GM23338 (cell line): ENCODE measurements at regions not wholly inside any gene's neighbourhood (a gene's known extent, or its start where the extent isn't known, plus 50 kb on each side); places are given as distances from the start of the nearest gene placed in this dataset.

ENCODE experiments used
- ATAC-seq: fragments of 200-7000 bp; cut with Tn5 transposase; 3 replicates; pipeline ENCODE4 v1.9.1; 2020
- DNase-seq: peaks from one replicate; pipeline ENCODE4 v3.0.0-alpha.2; 2015; ENCODE audit warnings: low spot score
- H2AFZ ChIP-seq: fragments of 200-600 bp; sonication (generic); 2 replicates; pipeline ENCODE4 v1.8.0; 2016; ENCODE audit warnings: antibody characterized with exemption, mild to moderate bottlenecking, moderate library complexity
- H3F3A ChIP-seq: fragments of 200-600 bp; sonication (generic); replicated peaks from 2 replicates; pipeline ENCODE4 v1.8.0; 2017; ENCODE audit warnings: antibody characterized with exemption, mixed run types, low read depth
- H3K27ac ChIP-seq: fragments of 200-600 bp; sonication (generic); 2 replicates; pipeline ENCODE4 v1.6.1; 2016; ENCODE audit warnings: low read depth
- H3K27me3 ChIP-seq: fragments of 200-600 bp; sonication (generic); 2 replicates; pipeline ENCODE4 v1.8.0; 2016; ENCODE audit warnings: mild to moderate bottlenecking, mixed run types, moderate library complexity; ENCODE audit not compliant: insufficient read depth
- H3K36me3 ChIP-seq: fragments of 200-600 bp; sonication (generic); 2 replicates; pipeline ENCODE4 v1.8.0; 2016; ENCODE audit warnings: mild to moderate bottlenecking; ENCODE audit not compliant: insufficient read depth
- H3K4me1 ChIP-seq: fragments of 200-600 bp; sonication (generic); 2 replicates; pipeline ENCODE4 v1.8.0; 2016; ENCODE audit warnings: mild to moderate bottlenecking, moderate library complexity; ENCODE audit not compliant: insufficient read depth
- H3K4me2 ChIP-seq: fragments of 200-600 bp; sonication (generic); 2 replicates; pipeline ENCODE4 v1.7.1; 2017; ENCODE audit warnings: mixed run types
- H3K4me3 ChIP-seq: fragments of 200-600 bp; sonication (generic); 2 replicates; pipeline ENCODE4 v1.6.1; 2016; ENCODE audit warnings: mixed run types
- H3K79me2 ChIP-seq: fragments of 200-600 bp; sonication (generic); replicated peaks from 2 replicates; pipeline ENCODE4 v1.8.0; 2017; ENCODE audit warnings: mild to moderate bottlenecking; ENCODE audit not compliant: insufficient read depth
- H3K9me2 ChIP-seq: fragments of 200-600 bp; sonication (generic); 2 replicates; pipeline ENCODE4 v1.8.0; 2017; ENCODE audit not compliant: insufficient read depth
- H4K20me1 ChIP-seq: fragments of 200-600 bp; sonication (generic); replicated peaks from 2 replicates; pipeline ENCODE4 v1.8.0; 2017; ENCODE audit warnings: mild to moderate bottlenecking; ENCODE audit not compliant: insufficient read depth
- H3K27ac Mint-ChIP-seq: 2 replicates; pipeline ENCODE4 v1.8.0; 2020; ENCODE audit warnings: inconsistent platforms, mild to moderate bottlenecking, moderate library complexity, mixed read lengths
- H3K27me3 Mint-ChIP-seq: 3 replicates; pipeline ENCODE4 v1.8.0; 2022; ENCODE audit warnings: low read depth, mild to moderate bottlenecking, moderate library complexity, mixed read lengths, inconsistent platforms; ENCODE audit not compliant: insufficient read depth, poor library complexity
- H3K36me3 Mint-ChIP-seq: 3 replicates; pipeline ENCODE4 v1.8.0; 2021; ENCODE audit warnings: low read depth, mild to moderate bottlenecking, inconsistent platforms, moderate library complexity, mixed read lengths
- H3K4me1 Mint-ChIP-seq: 3 replicates; pipeline ENCODE4 v1.8.0; 2020; ENCODE audit warnings: mild to moderate bottlenecking, inconsistent platforms, mixed read lengths
- H3K4me3 Mint-ChIP-seq: 3 replicates; pipeline ENCODE4 v1.8.0; 2021; ENCODE audit warnings: moderate library complexity, mild to moderate bottlenecking, inconsistent platforms, mixed read lengths
- H3K9me3 Mint-ChIP-seq: 3 replicates; pipeline ENCODE4 v1.8.0; 2020; ENCODE audit warnings: moderate library complexity, mild to moderate bottlenecking, inconsistent platforms, mixed read lengths
- CREB1 ChIP-seq: fragments of 250-450 bp; sonication (Bioruptor Pico); IDR thresholded peaks from 2 replicates; pipeline ENCODE4 v1.5.0; 2020; ENCODE audit warnings: low read depth, mild to moderate bottlenecking, moderate library complexity
- CTCF ChIP-seq, 2 experiments: fragments of 200-600 bp in 1 of 2; sonication (generic) in 1 of 2; conservative IDR thresholded peaks; 2 replicates each; pipeline versions ENCODE4 v1.5.1 to v1.6.1; 2016 to 2017; ENCODE audit warnings: antibody characterized with exemption in 2 of 2, low read depth in 2 of 2, mild to moderate bottlenecking in 2 of 2, moderate library complexity in 1 of 2
- ETS1 ChIP-seq: IDR thresholded peaks from 2 replicates; pipeline ENCODE4 v1.6.1; 2016; ENCODE audit warnings: antibody characterized with exemption
- EZH2phosphoT487 ChIP-seq: fragments of 200-600 bp; sonication (generic); IDR thresholded peaks from one replicate; pipeline ENCODE4 v1.8.1; 2018; ENCODE audit warnings: antibody characterized with exemption; ENCODE audit not compliant: unreplicated experiment
- JUNB ChIP-seq: IDR thresholded peaks from one replicate; pipeline ENCODE4 v1.6.1; 2016; ENCODE audit warnings: antibody characterized with exemption; ENCODE audit not compliant: unreplicated experiment
- POLR2AphosphoS5 ChIP-seq: IDR thresholded peaks from 2 replicates; pipeline ENCODE4 v1.6.1; 2016; ENCODE audit warnings: antibody characterized with exemption, low read depth
- REST ChIP-seq: IDR thresholded peaks from one replicate; pipeline ENCODE4 v1.6.1; 2018; ENCODE audit warnings: antibody characterized with exemption; ENCODE audit not compliant: unreplicated experiment
- ZNF114 ChIP-seq: fragments of 250-450 bp; sonication (Bioruptor Pico); IDR thresholded peaks from 2 replicates; pipeline ENCODE4 v1.5.0; 2020; ENCODE audit warnings: mild to moderate bottlenecking, moderate library complexity
- ZNF331 ChIP-seq: fragments of 250-450 bp; sonication (Bioruptor Pico); IDR thresholded peaks from 2 replicates; pipeline ENCODE4 v1.5.0; 2020; ENCODE audit warnings: low read depth, mild to moderate bottlenecking, moderate library complexity
- ZNF462 ChIP-seq: fragments of 250-450 bp; sonication (Bioruptor Pico); IDR thresholded peaks from 2 replicates; pipeline ENCODE4 v1.5.0; 2020; ENCODE audit warnings: mild to moderate bottlenecking, moderate library complexity

- TF ChIP-seq ZNF462 (CRISPR knock-in tag) (no peak), CREB1 (no peak), EZH2phosphoT487 (no peak), ZNF331 (CRISPR knock-in tag) (no peak)
These were observed 158.9 kb downstream of the PCTP start (continued) for GRCh38 chr17:55909776-55910175.

GRCh38 chr17:55911186-55911585 lies 160.3 kb downstream of the PCTP start:
- no peak for ATAC-seq
- H3K4me1 ChIP-seq: no peaks in the 10 kb centered on the region
- no peaks in the 10 kb centered on the region for H3K36me3 ChIP-seq
- H3K79me2 ChIP-seq: no peaks in the 10 kb centered on the region
- Mint-ChIP-seq H3K27ac (no peak overlapping the region), H3K9me3 (peaks cover 9% of the 10 kb centered on the region), H3K4me3 (no peak overlapping the region), H3K36me3 (peaks cover 6% of the 10 kb centered on the region; the same call in 1 of the 3 replicates), H3K4me1 (no peaks in the 10 kb centered on the region), H3K27me3 (peaks cover 4% of the 10 kb centered on the region)
- H3F3A ChIP-seq: no peaks in the 10 kb centered on the region
- H3K4me2 ChIP-seq: no peak overlapping the region
- TF ChIP-seq REST: no peak
- no peak for TF ChIP-seq ZNF114 (CRISPR knock-in tag)
- TF ChIP-seq CTCF (conservative IDR thresholded peaks at IDR 0.05; ENCODE audit: low read depth in 2 of 2): no peak
- no peak for TF ChIP-seq POLR2AphosphoS5
- no peak for TF ChIP-seq JUNB
- TF ChIP-seq CREB1: no peak
- no peak for TF ChIP-seq ETS1
- no peak overlapping the region for H3K4me3 ChIP-seq
- no peaks in the 10 kb centered on the region for H3K27me3 ChIP-seq
- no peak overlapping the region for H3K27ac ChIP-seq
- no peak overlapping the region for H2AFZ ChIP-seq
- no peaks in the 10 kb centered on the region for H4K20me1 ChIP-seq
- H3K9me2 ChIP-seq: peaks cover 8% of the 10 kb centered on the region; the same call in 1 of the 2 replicates
- DNase-seq: no peak
